Activated CD8-positive, alpha-beta memory T cell treated with anti-CD3 and anti-CD28 coated beads for 4 hours (primary cell): ENCODE measurements at regions not wholly inside any gene's neighbourhood (a gene's known extent, or its start where the extent isn't known, plus 50 kb on each side); places are given as distances from the start of the nearest gene placed in this dataset.
"Not testable (repeated sequence)": the region's sequence is repeated elsewhere in the genome, so short reads cannot be mapped to it uniquely, and the experiment has no call there.

Experiments
- DNase-seq, 2 donors: peaks; one replicate each; pipeline ENCODE4 v3.0.0-alpha.2; 2020; ENCODE audit warnings: low read depth in 2 of 2

GRCh38 chr10:80859279-80859678 is 321.6 kb downstream of the SH2D4B start:
- DNase-seq: not testable (repeated sequence)

GRCh38 chr10:80860719-80861118 is 323.0 kb downstream of the SH2D4B start:
- no peak for DNase-seq

- no peak for DNase-seq
These were observed 324.2 kb downstream of the SH2D4B start for GRCh38 chr10:80861882-80862281.

GRCh38 chr10:80870282-80870681 is 332.6 kb downstream of the SH2D4B start:
- DNase-seq: no peak

- no peak for DNase-seq
These were observed 333.4 kb downstream of the SH2D4B start for GRCh38 chr10:80871083-80871482.

- DNase-seq: no peak
These were observed 340.6 kb downstream of the SH2D4B start for GRCh38 chr10:80878330-80878729.

GRCh38 chr10:80890146-80890545 is 352.4 kb downstream of the SH2D4B start:
- DNase-seq: no peak

- DNase-seq: no peak
These were observed 355.6 kb downstream of the SH2D4B start for GRCh38 chr10:80893256-80893655.

- no peak for DNase-seq
These were observed 356.6 kb downstream of the SH2D4B start for GRCh38 chr10:80894311-80894791.

- DNase-seq: no peak
These were observed 357.2 kb downstream of the SH2D4B start for GRCh38 chr10:80894797-80895467.

GRCh38 chr10:80896076-80896475 is 358.4 kb downstream of the SH2D4B start:
- no peak for DNase-seq

GRCh38 chr10:80896959-80897358 is 359.3 kb downstream of the SH2D4B start:
- DNase-seq: no peak

GRCh38 chr10:80900661-80901060 is 363.0 kb downstream of the SH2D4B start:
- no peak for DNase-seq

- DNase-seq: no peak
These were observed 370.9 kb downstream of the SH2D4B start for GRCh38 chr10:80908611-80909010.

GRCh38 chr10:80909254-80909653 is 371.6 kb downstream of the SH2D4B start:
- DNase-seq: no peak

GRCh38 chr10:80917636-80918035 is 379.9 kb downstream of the SH2D4B start:
- no peak for DNase-seq

GRCh38 chr10:80921032-80921431 is 383.3 kb downstream of the SH2D4B start:
- no peak for DNase-seq

GRCh38 chr10:80924063-80924952 is 386.6 kb downstream of the SH2D4B start:
- DNase-seq: no peak

- no peak for DNase-seq
These were observed 389.8 kb downstream of the SH2D4B start for GRCh38 chr10:80927419-80928078.

- DNase-seq: no peak
These were observed 401.2 kb downstream of the SH2D4B start for GRCh38 chr10:80938903-80939302.

- no peak for DNase-seq
These were observed 407.7 kb downstream of the SH2D4B start for GRCh38 chr10:80945264-80945880.

GRCh38 chr10:80946073-80946472 is 408.4 kb downstream of the SH2D4B start:
- DNase-seq: no peak
